Fibroblast of lung (primary cell): ENCODE measurements at regions not wholly inside any gene's neighbourhood (a gene's known extent, or its start where the extent isn't known, plus 50 kb on each side); places are given as distances from the start of the nearest gene placed in this dataset.

ENCODE experiments used
- DNase-seq, 2 donors: peaks; one replicate each; pipeline versions ENCODE4 v3.0.0 to v3.0.0-alpha.2; 2010; ENCODE audit warnings: low read depth in 2 of 2
- H2AFZ ChIP-seq: 2 replicates; pipeline ENCODE4 v1.5.1; 2012; ENCODE audit warnings: low read length, control low read depth, inconsistent platforms
- H3K27ac ChIP-seq: 2 replicates; pipeline ENCODE4 v1.5.1; 2011; ENCODE audit warnings: low read length, control low read depth; ENCODE audit not compliant: insufficient read depth
- H3K27me3 ChIP-seq: 2 replicates; pipeline ENCODE4 v1.5.1; 2011; ENCODE audit warnings: mild to moderate bottlenecking, low read length; ENCODE audit not compliant: control insufficient read depth, insufficient read depth
- H3K36me3 ChIP-seq: 2 replicates; pipeline ENCODE4 v1.5.1; 2011; ENCODE audit warnings: low read length; ENCODE audit not compliant: control insufficient read depth, insufficient read depth
- H3K4me1 ChIP-seq: 2 replicates; pipeline ENCODE4 v1.5.1; 2011; ENCODE audit warnings: low read length; ENCODE audit not compliant: control insufficient read depth, insufficient read depth; ENCODE audit errors: extremely low read depth
- H3K4me2 ChIP-seq: 2 replicates; pipeline ENCODE4 v1.5.1; 2011; ENCODE audit warnings: low read length, control low read depth; ENCODE audit not compliant: insufficient read depth; ENCODE audit errors: extremely low read depth
- H3K4me3 ChIP-seq, 4 experiments: fragments of 200-600 bp in 1 of 4; sonication (generic) in 1 of 4; replicated peaks in 1 of 4; 2 replicates each; pipeline ENCODE4 v1.5.1; 2011 to 2016; ENCODE audit warnings: low read length in 4 of 4, low read depth in 3 of 4, mild to moderate bottlenecking in 3 of 4, control low read depth in 2 of 4, inconsistent platforms in 1 of 4, mixed read lengths in 1 of 4; ENCODE audit not compliant: insufficient read depth in 1 of 4; ENCODE audit errors: control extremely low read depth in 1 of 4
- H3K79me2 ChIP-seq: 2 replicates; pipeline ENCODE4 v1.5.1; 2012; ENCODE audit warnings: mild to moderate bottlenecking, low read length, inconsistent platforms; ENCODE audit not compliant: control insufficient read depth, insufficient read depth
- H3K9ac ChIP-seq: 2 replicates; pipeline ENCODE4 v1.5.1; 2011; ENCODE audit warnings: mild to moderate bottlenecking, low read length, control low read depth; ENCODE audit not compliant: insufficient read depth
- H3K9me3 ChIP-seq: 2 replicates; pipeline ENCODE4 v1.5.1; 2012; ENCODE audit warnings: low read depth, low read length; ENCODE audit not compliant: control insufficient read depth, insufficient read depth
- H4K20me1 ChIP-seq: 2 replicates; pipeline ENCODE4 v1.5.1; 2011; ENCODE audit warnings: low read length; ENCODE audit not compliant: control insufficient read depth, insufficient read depth; ENCODE audit errors: extremely low read depth
- EZH2 ChIP-seq: IDR thresholded peaks from 2 replicates; pipeline ENCODE4 v1.5.1; 2012; ENCODE audit warnings: low read length, control low read depth, mild to moderate bottlenecking; ENCODE audit errors: missing control alignments
- TF ChIP-seq, protein P1 (sequence below), 2 donors: IDR thresholded peaks in 1 of 2; conservative IDR thresholded peaks in 1 of 2; 1 replicate in 1 of 2; 2 replicates in 1 of 2; pipeline ENCODE4 v1.5.1; 2011 to 2012; ENCODE audit warnings: low read length in 2 of 2, control low read depth in 1 of 2, inconsistent platforms in 1 of 2, low read depth in 1 of 2, mild to moderate bottlenecking in 1 of 2

DNA sequence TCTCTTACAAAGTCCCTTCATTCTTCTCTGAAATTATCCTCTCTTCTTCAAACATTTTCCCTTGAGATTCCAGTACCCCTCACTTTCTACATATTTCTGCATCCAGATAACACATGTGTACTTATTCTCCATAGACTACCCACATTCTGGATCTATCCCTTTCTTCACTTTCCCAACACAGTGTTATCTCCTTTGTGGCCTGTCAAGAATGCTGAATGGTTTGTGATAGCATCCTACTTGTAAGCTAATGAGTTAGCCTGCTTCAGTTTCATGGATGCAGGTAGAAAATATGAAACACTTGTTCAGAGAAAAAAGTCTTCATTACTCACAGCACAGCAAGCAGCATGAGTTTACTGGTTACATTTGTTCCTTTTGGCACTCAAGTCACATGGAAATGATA is 245.4 kb downstream of the HTR1B start:
- H3K79me2 ChIP-seq, result no peaks in the 10 kb centered on the region
- no peaks in the 10 kb centered on the region for H3K9me3 ChIP-seq
- H2AFZ ChIP-seq, result no peak overlapping the region
- H3K9ac ChIP-seq, result no peak overlapping the region
- no peak overlapping the region for H3K4me3 ChIP-seq
- H4K20me1 ChIP-seq, result no peaks in the 10 kb centered on the region
- peak in 1 of 2 donors; percentile 1 for DNase-seq
- no peak overlapping the region for H3K27ac ChIP-seq
- TF ChIP-seq EZH2, result no peak
- TF ChIP-seq, protein P1, sequence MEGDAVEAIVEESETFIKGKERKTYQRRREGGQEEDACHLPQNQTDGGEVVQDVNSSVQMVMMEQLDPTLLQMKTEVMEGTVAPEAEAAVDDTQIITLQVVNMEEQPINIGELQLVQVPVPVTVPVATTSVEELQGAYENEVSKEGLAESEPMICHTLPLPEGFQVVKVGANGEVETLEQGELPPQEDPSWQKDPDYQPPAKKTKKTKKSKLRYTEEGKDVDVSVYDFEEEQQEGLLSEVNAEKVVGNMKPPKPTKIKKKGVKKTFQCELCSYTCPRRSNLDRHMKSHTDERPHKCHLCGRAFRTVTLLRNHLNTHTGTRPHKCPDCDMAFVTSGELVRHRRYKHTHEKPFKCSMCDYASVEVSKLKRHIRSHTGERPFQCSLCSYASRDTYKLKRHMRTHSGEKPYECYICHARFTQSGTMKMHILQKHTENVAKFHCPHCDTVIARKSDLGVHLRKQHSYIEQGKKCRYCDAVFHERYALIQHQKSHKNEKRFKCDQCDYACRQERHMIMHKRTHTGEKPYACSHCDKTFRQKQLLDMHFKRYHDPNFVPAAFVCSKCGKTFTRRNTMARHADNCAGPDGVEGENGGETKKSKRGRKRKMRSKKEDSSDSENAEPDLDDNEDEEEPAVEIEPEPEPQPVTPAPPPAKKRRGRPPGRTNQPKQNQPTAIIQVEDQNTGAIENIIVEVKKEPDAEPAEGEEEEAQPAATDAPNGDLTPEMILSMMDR (conservative IDR thresholded peaks at IDR 0.05 in 1 of 2, IDR thresholded peaks at IDR 0.05 in 1 of 2; ENCODE audit: low read depth in 1 of 2, low read length in 2 of 2), result no peak
- no peaks in the 10 kb centered on the region for H3K27me3 ChIP-seq
- no peak overlapping the region for H3K4me2 ChIP-seq
- no peaks in the 10 kb centered on the region for H3K36me3 ChIP-seq
- H3K4me1 ChIP-seq, result no peaks in the 10 kb centered on the region

DNA sequence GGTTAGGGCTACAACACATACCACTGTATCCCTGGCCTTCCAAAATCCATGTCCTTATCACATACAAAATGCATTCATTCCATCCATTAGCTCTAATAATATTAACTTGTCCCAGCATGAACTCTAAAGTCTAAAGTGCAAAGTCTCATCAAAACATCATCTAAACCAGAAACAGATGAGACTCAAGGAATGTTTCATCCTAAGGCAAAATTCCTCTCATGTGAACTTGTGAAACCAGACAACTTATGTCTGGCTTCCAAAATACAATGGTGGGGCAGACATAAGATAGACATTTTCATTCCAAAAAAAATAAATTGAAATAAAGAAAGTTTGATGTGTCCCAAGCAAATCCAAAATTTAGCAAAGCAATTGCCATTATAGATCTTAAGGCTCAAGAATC is 257.4 kb downstream of the HTR1B start:
- no peak overlapping the region for H3K9ac ChIP-seq
- no peaks in the 10 kb centered on the region for H3K9me3 ChIP-seq
- DNase-seq, result no peak
- H3K27me3 ChIP-seq, result no peaks in the 10 kb centered on the region
- no peaks in the 10 kb centered on the region for H3K79me2 ChIP-seq
- no peaks in the 10 kb centered on the region for H4K20me1 ChIP-seq
- H3K4me2 ChIP-seq, result no peak overlapping the region
- no peak overlapping the region for H2AFZ ChIP-seq
- no peak for TF ChIP-seq EZH2
- TF ChIP-seq, protein P1 (conservative IDR thresholded peaks at IDR 0.05 in 1 of 2, IDR thresholded peaks at IDR 0.05 in 1 of 2; ENCODE audit: low read depth in 1 of 2, low read length in 2 of 2), result no peak
- no peak overlapping the region for H3K4me3 ChIP-seq
- H3K4me1 ChIP-seq, result no peaks in the 10 kb centered on the region
- H3K36me3 ChIP-seq, result no peaks in the 10 kb centered on the region
- H3K27ac ChIP-seq, result no peak overlapping the region

DNA sequence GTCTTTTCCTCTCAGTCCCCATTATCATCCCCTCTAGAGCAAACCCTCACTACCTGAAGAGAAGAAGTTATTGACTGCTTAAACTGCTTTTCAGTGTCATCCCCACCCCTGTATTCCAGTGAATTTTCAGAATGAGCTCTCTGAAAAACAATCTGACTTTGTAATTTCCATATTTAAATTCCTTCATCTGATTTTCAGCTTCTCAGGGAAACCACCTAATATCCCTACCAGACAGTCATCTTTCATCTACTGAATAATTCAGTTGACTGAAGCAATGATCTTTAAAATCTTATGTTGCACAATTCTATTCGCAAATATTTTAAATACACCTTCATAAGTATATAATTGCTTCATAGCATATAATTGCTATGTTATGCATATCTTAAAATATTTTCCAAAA is 258.7 kb downstream of the HTR1B start:
- no peak overlapping the region for H2AFZ ChIP-seq
- H3K79me2 ChIP-seq, result no peaks in the 10 kb centered on the region
- no peak overlapping the region for H3K9ac ChIP-seq
- no peak overlapping the region for H3K4me3 ChIP-seq
- no peak for DNase-seq
- H4K20me1 ChIP-seq, result no peaks in the 10 kb centered on the region
- TF ChIP-seq EZH2, result no peak
- TF ChIP-seq, protein P1 (conservative IDR thresholded peaks at IDR 0.05 in 1 of 2, IDR thresholded peaks at IDR 0.05 in 1 of 2; ENCODE audit: low read depth in 1 of 2, low read length in 2 of 2), result no peak
- no peaks in the 10 kb centered on the region for H3K27me3 ChIP-seq
- H3K27ac ChIP-seq, result no peak overlapping the region
- H3K36me3 ChIP-seq, result no peaks in the 10 kb centered on the region
- no peak overlapping the region for H3K4me2 ChIP-seq
- H3K4me1 ChIP-seq, result no peaks in the 10 kb centered on the region
- no peaks in the 10 kb centered on the region for H3K9me3 ChIP-seq
